Activated CD4-positive, alpha-beta T cell treated with anti-CD3 and anti-CD28 coated beads for 24 hours (primary cell): ENCODE measurements at regions not wholly inside any gene's neighbourhood (a gene's known extent, or its start where the extent isn't known, plus 50 kb on each side); places are given as distances from the start of the nearest gene placed in this dataset.
"Not testable (repeated sequence)": the region's sequence is repeated elsewhere in the genome, so short reads cannot be mapped to it uniquely, and the experiment has no call there.

Experiments used
- DNase-seq, 2 donors: peaks; one replicate each; pipeline ENCODE4 v3.0.0-alpha.2; 2020; ENCODE audit warnings: low read depth in 2 of 2

- not testable (repeated sequence) for DNase-seq
Measured at GRCh38 chr9:93879662-93880407, 75.3 kb downstream of the BARX1 start.

DNA sequence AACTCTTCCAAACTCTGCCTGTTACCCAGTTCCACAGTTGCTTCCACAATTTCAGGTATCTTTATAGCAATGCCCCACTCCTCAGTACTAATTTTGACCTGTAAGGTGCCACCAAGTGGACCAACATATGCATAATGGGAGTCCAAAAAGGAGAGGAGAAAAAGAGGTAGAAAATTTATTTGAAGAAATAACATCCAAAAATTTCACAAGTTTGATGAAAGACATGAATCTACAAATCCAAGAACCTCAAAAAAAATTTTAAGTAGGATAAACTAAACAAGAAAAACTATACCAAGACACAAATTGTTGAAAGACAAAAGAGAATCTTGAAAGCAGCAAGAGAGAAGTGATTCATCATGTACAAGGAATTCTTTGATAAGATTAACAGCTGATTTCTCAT, 79.8 kb downstream of the BARX1 start:
- DNase-seq: no peak

GRCh38 chr9:93874242-93874641, 80.9 kb downstream of the BARX1 start:
- DNase-seq: no peak

- DNase-seq: no peak
Measured at GRCh38 chr9:93871286-93871685, 83.9 kb downstream of the BARX1 start.

DNA sequence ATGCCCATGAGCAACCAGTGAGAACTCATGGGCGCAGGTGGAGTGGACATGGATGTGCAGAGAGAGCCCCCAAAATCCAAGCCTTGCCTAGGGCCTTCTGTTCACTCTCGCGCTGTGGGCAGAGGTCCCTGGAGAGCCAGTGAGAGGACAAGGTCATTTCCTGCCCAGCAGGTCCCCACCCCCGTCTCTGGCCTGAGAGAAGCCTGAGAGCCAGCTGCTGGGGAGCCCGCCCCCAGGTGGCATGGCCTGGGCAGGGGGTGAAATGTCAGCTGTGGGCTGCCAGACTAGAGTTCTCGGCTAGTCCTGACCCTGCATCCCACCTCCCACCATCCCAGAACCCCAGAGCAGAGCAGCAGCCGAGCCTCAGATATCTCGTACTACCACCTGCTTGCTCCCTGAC, 85.3 kb downstream of the BARX1 start:
- DNase-seq: no peak

DNA sequence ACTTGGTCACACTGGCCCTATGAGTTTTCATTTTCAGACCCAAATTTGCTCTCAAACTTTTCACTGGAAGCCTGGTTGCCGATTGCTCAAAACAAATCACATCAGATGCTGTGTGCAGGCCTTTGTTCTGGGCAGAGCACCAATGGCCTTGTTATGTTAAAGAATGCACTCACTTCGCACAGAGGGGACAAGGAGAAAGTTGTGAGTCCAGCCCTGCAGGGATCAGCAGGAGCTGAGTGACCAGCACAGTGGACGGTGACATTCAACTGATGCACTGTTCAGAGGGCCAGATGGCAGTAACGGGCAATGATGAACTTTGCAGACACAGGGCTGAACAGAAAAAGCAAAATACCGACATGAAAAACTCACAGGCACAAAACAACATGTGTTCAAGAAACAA, 86.1 kb downstream of the BARX1 start:
- no peak for DNase-seq

DNA sequence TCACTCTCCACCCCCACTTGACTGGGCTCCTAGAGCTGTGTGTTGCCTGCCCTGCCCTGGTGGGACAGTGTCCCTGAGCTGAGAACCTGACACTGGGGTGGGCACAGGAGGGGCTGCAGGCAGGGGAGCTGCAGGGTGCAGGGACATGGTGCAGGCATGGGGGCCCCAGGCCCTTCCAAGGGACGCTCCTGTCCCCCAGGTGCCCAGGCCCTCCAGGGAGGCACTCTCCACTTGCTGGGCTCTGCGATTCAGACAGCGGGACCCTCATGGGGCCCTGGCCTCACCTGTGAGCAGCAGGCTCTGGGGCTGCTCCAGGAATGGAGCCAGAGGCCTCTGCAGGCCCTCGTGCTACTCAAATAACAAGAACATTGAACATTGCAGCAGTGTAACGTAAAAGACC, 89.4 kb downstream of the BARX1 start:
- DNase-seq: no peak

- DNase-seq: no peak
Measured at GRCh38 chr9:93865245-93865644, 89.9 kb downstream of the BARX1 start.

- no peak for DNase-seq
Measured at GRCh38 chr9:93864840-93865239, 90.3 kb downstream of the BARX1 start.

DNA sequence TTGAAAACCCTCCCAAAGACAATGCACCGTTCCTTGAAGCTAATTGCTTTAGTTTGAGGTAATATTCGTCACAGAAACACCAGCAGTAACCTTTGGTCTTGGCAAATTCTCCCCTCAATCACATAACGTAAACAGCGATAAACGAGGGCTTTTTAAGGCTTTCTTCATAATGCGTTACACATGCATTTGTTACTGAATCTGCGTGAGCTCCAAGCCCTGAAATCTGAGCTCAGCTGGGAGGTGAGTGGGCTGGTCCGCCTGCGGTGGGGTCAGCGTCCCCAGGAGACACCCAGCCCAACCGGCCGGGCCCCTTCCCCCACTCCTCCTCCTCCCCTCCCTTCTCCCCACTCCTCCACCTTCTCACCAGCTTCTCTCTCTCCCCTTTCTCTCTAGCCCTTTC, 91.1 kb downstream of the BARX1 start:
- no peak for DNase-seq

GRCh38 chr9:93862877-93863545, 92.1 kb downstream of the BARX1 start:
- no peak for DNase-seq

DNA sequence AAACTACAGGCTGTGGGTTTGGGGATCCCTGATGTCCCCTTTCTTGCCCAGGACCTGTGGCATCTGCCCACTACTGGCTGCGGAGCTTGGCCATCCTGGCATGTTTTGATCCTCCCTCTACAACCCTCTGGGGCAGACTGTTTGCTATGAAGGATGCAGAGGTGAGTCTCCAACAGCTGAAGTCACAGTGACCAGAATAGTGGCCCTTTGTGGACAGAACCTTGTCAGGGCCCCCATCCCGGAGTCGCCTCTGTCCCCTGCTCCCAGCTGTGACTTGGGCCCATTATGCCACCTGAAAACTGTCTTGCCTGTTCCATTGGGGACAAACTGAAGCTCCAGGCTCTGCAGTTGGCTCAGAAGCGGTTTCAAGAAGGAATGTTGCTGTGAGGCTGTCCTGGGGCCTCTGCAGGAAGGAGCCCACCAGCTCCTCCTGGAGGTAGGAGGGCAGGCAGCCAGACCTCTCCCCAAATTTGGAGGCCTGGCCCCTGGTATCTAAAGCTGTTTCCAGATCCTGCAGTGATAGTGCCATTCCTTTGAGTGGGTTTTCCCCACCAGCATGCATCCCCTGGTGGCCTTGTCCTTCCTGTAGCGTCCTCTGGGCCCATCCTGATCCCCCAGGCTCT, 93.3 kb downstream of the BARX1 start:
- DNase-seq: no peak

- no peak for DNase-seq
Measured at GRCh38 chr9:93860694-93861658, 94.2 kb downstream of the BARX1 start.

- no peak for DNase-seq
Measured at GRCh38 chr9:93859431-93860215, 95.5 kb downstream of the BARX1 start.

DNA sequence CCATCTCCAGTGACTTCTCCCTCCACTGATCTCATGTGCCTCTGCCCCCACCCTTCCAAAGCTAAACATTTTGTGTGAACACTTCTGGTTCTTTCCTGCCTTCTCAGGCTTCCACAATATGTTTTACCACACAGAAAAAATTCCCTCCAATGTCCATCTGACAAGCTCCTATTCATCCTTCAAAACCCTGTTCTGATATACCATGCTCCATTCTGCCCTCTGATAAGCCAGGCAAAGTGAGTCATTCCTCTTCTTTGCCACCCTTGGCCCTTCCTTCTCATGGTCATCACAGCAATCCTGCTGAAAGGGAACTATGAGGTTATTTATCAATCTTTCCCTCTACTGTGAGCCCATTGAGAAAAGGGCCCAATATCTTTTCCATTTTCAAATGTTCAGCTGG, 97.6 kb downstream of the BARX1 start:
- no peak for DNase-seq

- no peak for DNase-seq
Measured at GRCh38 chr9:93852728-93853127, 102.4 kb downstream of the BARX1 start.

DNA sequence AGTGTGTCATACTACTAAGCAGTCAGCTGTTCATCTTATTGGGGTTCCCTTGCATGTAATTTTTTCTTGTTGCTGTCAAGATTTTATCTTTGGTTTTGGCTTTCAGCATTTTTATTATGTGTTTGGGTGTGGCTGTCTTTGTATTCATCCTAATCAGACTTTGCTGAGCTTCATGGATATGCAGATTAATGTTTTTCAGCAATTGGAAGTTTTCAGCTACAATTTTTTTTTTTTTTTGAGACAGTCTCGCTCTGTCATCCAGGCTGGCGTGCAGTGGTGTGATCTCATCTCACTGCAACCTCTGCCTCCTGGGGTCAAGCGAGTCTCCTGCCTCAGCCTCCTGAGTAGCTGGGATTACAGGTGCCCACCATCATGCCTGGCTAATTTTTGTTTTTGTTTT, 108.8 kb downstream of the BARX1 start:
- no peak for DNase-seq

GRCh38 chr9:93843396-93843795, 111.8 kb downstream of the BARX1 start:
- no peak for DNase-seq

DNA sequence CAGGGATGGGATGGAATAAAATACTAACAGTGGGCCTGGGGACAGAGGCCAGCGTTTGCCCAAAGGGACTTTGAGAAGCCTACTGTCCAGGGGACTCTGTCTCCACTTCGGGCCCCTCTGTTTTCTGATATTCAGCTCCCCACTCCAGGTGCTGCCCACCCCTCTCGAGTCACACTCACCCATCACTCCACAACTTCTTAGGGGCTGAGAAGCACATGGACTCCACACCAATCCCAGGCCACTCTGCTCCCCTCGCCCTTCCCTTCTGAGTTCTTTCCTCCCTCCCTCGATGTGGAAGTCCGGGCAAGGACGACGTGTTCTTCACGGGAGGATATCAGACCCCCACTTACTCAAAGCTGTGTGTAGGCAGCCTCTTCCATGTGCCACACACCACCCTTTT, 124.5 kb downstream of the BARX1 start:
- no peak for DNase-seq

GRCh38 chr9:93830012-93830596, 125.1 kb downstream of the BARX1 start:
- no peak for DNase-seq
